ENCODE measurements at regions not wholly inside any gene's neighbourhood (a gene's known extent, or its start where the extent isn't known, plus 50 kb on each side); places are given as distances from the start of the nearest gene placed in this dataset.

DNA sequence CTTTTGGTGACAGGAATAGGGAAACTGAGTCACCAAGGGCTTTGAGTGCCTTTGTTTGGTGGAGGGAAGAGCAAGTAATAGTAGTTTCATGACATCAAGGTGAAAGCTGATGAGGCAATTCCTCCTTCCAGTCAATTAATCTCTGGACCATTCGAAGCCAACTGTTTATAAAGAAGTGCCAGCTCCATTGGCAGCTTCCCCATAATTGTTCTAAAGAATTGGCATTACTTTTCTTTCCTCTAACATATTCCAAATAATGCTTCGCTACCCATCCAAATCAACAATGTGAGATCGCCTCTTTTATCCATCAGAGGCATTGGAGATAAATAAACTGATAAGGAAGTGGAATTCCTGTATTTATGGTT is 132.4 kb downstream of the NPR3 start:
- no peak for TF ChIP-seq CTCF (conservative IDR thresholded peaks at IDR 0.05)
- no peak for TF ChIP-seq ZFX (IDR thresholded peaks at IDR 0.05)
